Spinal cord (tissue), 9 donors: ENCODE measurements at regions not wholly inside any gene's neighbourhood (a gene's known extent, or its start where the extent isn't known, plus 50 kb on each side); places are given as distances from the start of the nearest gene placed in this dataset.

Experiments used
- DNase-seq, 6 donors: peaks; one replicate each; pipeline versions ENCODE4 v3.0.0 to v3.0.0-alpha.2; 2013 to 2015; ENCODE audit warnings: low spot score in 6 of 6, low read depth in 4 of 6
- H3K27ac ChIP-seq: one replicate; pipeline ENCODE4 v1.5.1; 2013; ENCODE audit warnings: low read depth, low read length, control low read depth
- H3K27me3 ChIP-seq: one replicate; pipeline ENCODE4 v1.6.1; 2013; ENCODE audit warnings: low read length; ENCODE audit not compliant: control insufficient read depth, insufficient read depth
- H3K36me3 ChIP-seq: one replicate; pipeline ENCODE4 v1.6.1; 2013; ENCODE audit warnings: low read length; ENCODE audit not compliant: control insufficient read depth, insufficient read depth
- H3K4me1 ChIP-seq: one replicate; pipeline ENCODE4 v1.6.1; 2013; ENCODE audit warnings: low read length; ENCODE audit not compliant: control insufficient read depth, insufficient read depth
- H3K4me3 ChIP-seq: one replicate; pipeline ENCODE4 v1.5.1; 2013; ENCODE audit warnings: low read depth, low read length, control low read depth
- H3K9me3 ChIP-seq: one replicate; pipeline ENCODE4 v1.6.1; 2013; ENCODE audit warnings: low read length; ENCODE audit not compliant: control insufficient read depth, insufficient read depth
- WGBS: methylation state at CpG from one replicate; pipeline ENCODE4 v1.1.5; 2013; ENCODE audit warnings: missing lambda C conversion rate; ENCODE audit not compliant: insufficient coverage; 5-methylcytosine and 5-hydroxymethylcytosine counted together
- donor health status: healthy.

DNA sequence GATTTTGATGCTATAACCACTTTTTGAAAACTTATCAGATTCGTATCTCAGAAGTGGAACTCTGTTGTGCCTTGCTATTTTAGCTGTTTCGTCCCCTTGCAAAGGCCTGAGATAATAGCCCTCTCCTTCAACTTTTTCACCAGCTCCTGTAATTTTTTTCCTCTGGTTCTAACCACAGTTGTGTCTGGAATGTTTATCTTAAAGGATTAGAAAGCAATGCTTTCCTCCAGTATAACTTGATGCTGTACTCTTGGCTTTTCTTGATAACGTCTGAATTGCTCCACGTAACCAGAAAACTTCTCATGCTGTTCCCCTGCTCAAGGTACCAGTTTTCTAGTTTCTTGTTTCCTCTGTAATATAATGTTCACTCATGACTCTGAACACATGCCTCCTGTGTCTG is 209.4 kb downstream of the DTWD2 start:
- H3K4me3 ChIP-seq: no peak overlapping the region
- no peak for DNase-seq
- no peak overlapping the region for H3K27ac ChIP-seq
- no peaks in the 10 kb centered on the region for H3K4me1 ChIP-seq
- no peaks in the 10 kb centered on the region for H3K9me3 ChIP-seq
- no peaks in the 10 kb centered on the region for H3K36me3 ChIP-seq
- no peaks in the 10 kb centered on the region for H3K27me3 ChIP-seq
- 100% methylated on average over 2 of the region's 4 CpGs for WGBS

DNA sequence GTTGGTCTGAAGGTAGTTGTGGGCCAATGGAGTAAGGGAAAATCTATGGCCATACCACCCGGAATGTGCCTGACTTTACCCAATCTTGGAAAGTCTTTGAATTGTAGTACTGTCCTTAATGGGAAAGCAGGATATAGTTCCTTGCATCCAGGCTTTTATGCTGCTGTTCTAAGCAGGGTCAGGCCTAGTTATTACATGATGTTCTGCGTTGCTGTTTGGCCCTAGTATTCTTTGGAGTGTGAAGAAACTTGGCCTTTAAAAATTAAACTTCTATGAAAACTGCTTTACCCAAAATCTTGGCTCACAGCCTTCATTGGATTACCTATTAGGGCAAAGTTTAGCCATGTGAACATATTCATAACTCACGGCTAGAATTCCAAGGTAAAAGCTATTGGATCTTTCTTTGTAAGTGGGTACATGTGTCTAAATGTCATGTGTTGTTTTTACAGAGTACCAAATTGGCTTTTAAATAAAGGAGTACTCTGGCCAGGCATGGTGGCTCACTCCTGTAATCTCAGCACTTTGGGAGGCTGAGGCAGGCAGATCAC is 211.1 kb downstream of the DTWD2 start:
- H3K4me3 ChIP-seq: no peak overlapping the region
- H3K27ac ChIP-seq: no peak overlapping the region
- no peak for DNase-seq
- H3K4me1 ChIP-seq: no peaks in the 10 kb centered on the region
- no peaks in the 10 kb centered on the region for H3K36me3 ChIP-seq
- WGBS: 100% methylated on average over 1 of the region's 3 CpGs
- H3K9me3 ChIP-seq: no peaks in the 10 kb centered on the region
- no peaks in the 10 kb centered on the region for H3K27me3 ChIP-seq

DNA sequence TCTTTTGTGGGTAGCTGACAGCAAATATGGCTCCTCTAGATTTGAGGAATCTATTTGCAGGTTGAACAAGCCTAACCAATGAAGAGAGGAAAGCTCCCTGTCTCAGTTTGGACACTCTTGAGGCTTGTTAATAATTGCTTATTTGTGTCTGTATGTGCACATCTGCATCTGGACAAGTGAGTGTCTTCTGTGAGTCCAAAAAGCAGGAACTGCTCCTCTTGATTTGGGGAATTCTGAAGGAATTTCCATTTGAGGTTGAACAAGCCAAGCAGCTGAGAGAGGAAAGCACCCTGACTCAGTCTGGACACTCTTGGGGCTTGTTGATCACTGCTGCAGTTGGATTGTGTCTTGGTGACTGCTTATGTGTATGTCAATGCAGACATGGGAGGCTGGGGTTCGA is 211.6 kb downstream of the DTWD2 start:
- no peaks in the 10 kb centered on the region for H3K4me1 ChIP-seq
- DNase-seq: no peak
- no peak overlapping the region for H3K4me3 ChIP-seq
- H3K9me3 ChIP-seq: no peaks in the 10 kb centered on the region
- no peak overlapping the region for H3K27ac ChIP-seq
- H3K36me3 ChIP-seq: no peaks in the 10 kb centered on the region
- no peaks in the 10 kb centered on the region for H3K27me3 ChIP-seq
- 93% methylated on average over 1 of the region's 1 CpG for WGBS

DNA sequence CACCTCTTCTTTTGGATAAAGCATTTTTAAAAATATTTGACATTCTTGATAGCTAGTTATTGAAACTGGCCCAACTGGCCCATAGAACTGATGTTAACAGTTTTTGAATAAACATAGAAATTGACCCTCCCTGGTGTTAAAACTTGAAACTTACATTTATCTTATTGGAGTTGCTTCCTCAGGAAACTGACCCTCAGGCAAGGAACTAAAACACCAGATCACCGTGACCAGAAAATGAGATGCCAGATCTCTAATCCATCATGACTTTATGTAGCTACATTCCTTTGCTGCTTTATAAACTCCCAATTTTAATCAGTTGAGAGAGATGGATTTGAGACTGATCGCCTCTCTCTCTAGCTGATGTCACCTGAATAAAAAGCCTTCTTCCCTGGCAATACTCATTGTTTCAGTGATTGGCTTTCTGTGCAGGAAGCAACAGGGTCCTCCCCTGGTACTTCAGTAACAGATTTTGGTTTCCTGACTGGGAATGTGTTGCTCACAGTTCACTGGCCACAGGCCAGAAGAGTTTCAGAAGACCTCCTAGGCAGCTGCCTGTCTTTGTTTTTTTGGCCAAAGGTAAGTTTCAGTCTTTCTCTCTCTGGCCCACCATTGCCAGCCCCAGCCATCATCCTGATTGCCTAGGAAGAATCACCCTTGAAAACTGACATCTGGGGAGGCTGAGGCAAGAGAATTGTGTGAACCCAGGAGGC is 212.4 kb downstream of the DTWD2 start:
- no peak for DNase-seq
- Histone ChIP-seq H3K27me3 (no peaks in the 10 kb centered on the region), H3K36me3 (no peaks in the 10 kb centered on the region), H3K27ac (no peak overlapping the region), H3K4me3 (no peak overlapping the region), H3K9me3 (no peaks in the 10 kb centered on the region), H3K4me1 (no peaks in the 10 kb centered on the region)
- no CpG with 5 or more reads among the region's 2 CpGs for WGBS

DNA sequence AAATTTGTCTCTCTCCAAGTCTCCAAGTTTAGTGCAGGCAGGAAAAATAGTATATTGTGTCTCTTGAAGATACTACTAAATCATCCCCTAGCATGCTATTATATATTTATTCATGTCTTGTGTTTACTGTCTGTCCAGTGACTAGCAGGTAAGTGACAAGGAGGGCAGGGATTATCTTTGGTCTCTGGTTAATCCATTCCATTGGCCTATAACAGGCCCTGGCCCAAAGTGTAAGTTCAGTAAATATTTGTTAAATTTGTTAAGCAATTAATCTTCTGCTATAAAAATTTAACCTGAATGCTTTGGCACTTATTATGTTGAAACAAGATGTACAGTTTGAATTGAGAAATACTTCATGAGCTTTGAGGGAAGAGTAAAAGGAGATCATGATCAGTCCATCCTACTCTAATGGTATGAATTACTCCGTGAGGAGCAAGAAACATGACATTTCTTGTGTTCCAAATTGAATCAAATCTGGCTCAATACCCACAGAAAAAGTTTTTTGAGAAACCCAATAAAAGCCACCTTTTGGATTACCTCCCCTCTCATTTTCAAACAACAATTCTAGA is 219.7 kb downstream of the DTWD2 start:
- Histone ChIP-seq H3K27me3 (no peaks in the 10 kb centered on the region), H3K4me1 (no peaks in the 10 kb centered on the region), H3K36me3 (no peaks in the 10 kb centered on the region), H3K9me3 (no peaks in the 10 kb centered on the region), H3K27ac (no peak overlapping the region), H3K4me3 (no peak overlapping the region)
- WGBS: no CpG with 5 or more reads among the region's 1 CpG
- DNase-seq: no peak

DNA sequence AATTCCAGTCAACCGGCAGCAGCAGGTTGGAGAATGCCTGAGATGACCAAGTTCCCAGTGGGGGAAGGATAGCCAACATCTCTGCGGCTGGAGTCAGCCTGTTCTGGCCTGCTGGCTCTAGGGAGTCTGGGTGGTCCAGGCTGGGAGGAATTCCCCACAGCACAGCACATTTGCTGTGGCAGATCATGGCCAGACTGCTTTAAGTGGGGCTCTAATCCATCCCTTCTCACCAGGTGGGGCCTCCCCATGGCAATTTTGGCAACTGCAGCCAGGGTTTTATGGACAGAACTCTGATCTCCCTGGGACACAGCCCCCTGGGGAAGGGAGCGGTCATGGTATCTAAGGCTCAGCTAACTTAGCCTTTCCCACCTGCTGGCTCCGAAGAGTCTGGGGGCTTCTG is 226.1 kb downstream of the DTWD2 start:
- H3K4me1 ChIP-seq: no peaks in the 10 kb centered on the region
- H3K27ac ChIP-seq: no peak overlapping the region
- no peak overlapping the region for H3K4me3 ChIP-seq
- no peak for DNase-seq
- H3K36me3 ChIP-seq: no peaks in the 10 kb centered on the region
- H3K27me3 ChIP-seq: no peaks in the 10 kb centered on the region
- H3K9me3 ChIP-seq: no peaks in the 10 kb centered on the region
- WGBS: 96% methylated on average over 4 of the region's 4 CpGs

DNA sequence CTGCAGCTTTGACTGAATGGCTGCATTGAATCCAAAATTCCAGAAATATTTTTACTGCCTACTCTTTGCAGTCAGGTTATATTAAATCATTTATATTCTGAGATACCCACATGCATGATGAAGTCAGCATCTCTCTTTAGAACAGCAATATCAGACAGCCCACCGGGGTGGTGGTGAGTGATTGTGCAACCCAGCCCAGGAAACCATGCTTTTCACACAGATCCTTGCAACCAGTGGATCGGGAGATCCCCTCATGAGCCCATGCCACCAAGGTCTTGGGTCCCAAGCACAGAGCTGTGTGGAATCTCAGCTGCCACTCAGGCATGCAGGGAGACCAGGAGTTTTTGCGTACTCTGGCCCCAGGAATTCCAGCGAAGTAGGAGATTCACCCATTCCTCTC is 226.5 kb downstream of the DTWD2 start:
- 100% methylated on average over 2 of the region's 4 CpGs for WGBS
- no peaks in the 10 kb centered on the region for H3K4me1 ChIP-seq
- H3K27me3 ChIP-seq: no peaks in the 10 kb centered on the region
- no peak overlapping the region for H3K4me3 ChIP-seq
- no peaks in the 10 kb centered on the region for H3K36me3 ChIP-seq
- no peak for DNase-seq
- no peaks in the 10 kb centered on the region for H3K9me3 ChIP-seq
- H3K27ac ChIP-seq: no peak overlapping the region

DNA sequence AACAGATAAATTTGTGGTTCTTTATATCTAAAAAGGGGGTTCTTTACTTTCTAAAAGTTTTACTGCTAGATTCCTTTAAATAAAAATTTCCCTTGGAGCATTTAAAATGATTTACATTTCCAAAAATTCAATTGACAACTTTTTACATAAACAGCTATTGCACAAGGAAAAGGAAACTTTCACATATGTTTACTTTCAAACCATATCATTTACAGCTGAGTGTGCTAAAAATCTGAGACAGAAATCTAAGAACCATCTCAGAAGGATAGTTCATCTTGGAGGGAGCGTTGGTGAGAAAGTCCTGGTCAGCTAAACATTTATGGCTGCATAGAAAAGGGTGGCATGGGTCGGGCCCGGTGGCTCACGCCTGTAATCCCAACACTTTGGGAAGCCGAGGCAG is 235.4 kb downstream of the DTWD2 start:
- DNase-seq: no peak
- no peak overlapping the region for H3K27ac ChIP-seq
- no peaks in the 10 kb centered on the region for H3K4me1 ChIP-seq
- no peaks in the 10 kb centered on the region for H3K9me3 ChIP-seq
- 93% methylated on average over 5 of the region's 5 CpGs for WGBS
- no peaks in the 10 kb centered on the region for H3K27me3 ChIP-seq
- no peaks in the 10 kb centered on the region for H3K36me3 ChIP-seq
- no peak overlapping the region for H3K4me3 ChIP-seq

DNA sequence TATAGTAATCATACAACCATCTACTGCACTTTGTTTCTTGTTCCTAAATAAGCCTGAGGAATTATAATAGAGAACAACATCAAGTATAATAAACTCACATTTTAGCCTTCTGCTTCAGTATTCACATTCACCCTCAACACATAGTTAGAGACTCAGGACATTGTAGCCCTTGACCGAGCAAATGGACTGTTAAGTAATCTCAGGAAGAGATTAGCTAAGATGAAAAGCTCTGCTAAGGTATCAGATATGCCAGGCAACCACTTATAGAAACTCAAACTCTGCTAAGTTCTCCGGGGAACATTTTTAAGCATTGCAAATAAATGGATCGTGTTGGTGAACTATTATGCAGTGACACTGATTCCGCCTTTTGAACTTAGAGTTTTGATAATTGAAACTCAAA is 252.0 kb downstream of the DTWD2 start:
- no peaks in the 10 kb centered on the region for H3K36me3 ChIP-seq
- H3K4me3 ChIP-seq: no peak overlapping the region
- 67% methylated on average over 1 of the region's 4 CpGs for WGBS
- H3K27ac ChIP-seq: no peak overlapping the region
- H3K4me1 ChIP-seq: no peaks in the 10 kb centered on the region
- H3K27me3 ChIP-seq: no peaks in the 10 kb centered on the region
- no peak for DNase-seq
- H3K9me3 ChIP-seq: no peaks in the 10 kb centered on the region

DNA sequence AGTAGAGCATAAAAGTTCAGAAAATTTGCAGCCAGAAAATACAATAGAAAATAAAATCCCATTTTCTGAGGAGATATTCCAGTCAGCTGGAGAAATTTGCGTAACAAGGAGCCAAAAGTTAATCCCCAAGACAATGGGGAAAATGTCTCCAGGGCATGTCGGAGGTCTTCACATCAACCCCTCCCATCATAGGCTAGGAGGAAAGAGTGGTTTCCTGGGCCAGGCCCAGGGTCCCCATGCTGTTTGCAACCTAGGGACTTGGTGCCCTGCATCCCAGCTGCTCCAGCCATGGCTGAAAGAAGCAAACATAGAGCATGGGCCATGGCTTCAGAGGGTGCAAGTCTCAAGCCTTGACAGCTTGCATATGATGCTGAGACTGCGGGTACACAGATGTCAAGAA is 255.0 kb downstream of the DTWD2 start:
- WGBS: 100% methylated on average over 1 of the region's 3 CpGs
- no peak for DNase-seq
- no peaks in the 10 kb centered on the region for H3K36me3 ChIP-seq

More for the DNA sequence above, 255.0 kb downstream of the DTWD2 start:
- Histone ChIP-seq H3K4me1 (no peaks in the 10 kb centered on the region), H3K27ac (no peak overlapping the region), H3K27me3 (no peaks in the 10 kb centered on the region), H3K9me3 (no peaks in the 10 kb centered on the region), H3K4me3 (no peak overlapping the region)
